ENCODE measurements at regions not wholly inside any gene's neighbourhood (a gene's known extent, or its start where the extent isn't known, plus 50 kb on each side); places are given as distances from the start of the nearest gene placed in this dataset.

DNA sequence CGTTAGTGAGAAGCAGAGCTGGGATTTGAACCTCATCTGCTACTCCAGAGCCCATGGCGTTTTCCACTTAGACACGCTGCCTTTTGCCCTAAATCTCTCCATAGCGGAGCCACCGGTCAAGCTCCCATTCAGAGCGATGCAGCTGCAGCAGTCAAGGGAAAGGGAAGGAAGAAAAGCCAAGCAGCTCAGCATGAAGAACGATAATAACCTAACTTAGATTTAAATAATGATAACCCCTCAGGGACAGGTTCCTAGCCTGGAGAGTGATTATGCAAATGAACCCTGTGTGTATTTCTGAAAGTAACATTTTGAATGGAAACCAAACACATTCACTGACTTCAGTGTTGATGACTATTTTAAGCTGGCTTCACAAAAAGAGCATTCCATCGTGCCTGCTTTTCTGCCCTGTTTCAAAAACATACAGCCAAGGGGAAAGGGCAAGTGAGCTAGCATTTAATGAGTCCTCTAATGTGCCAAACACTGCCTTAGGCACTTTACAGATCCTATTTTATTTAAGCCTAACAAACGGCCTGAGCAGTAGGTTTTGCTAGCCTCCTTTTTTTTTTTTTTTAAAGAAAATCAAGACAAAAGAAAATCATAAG lies 798.3 kb downstream of the CDH8 start:
- TF ChIP-seq, protein P1, sequence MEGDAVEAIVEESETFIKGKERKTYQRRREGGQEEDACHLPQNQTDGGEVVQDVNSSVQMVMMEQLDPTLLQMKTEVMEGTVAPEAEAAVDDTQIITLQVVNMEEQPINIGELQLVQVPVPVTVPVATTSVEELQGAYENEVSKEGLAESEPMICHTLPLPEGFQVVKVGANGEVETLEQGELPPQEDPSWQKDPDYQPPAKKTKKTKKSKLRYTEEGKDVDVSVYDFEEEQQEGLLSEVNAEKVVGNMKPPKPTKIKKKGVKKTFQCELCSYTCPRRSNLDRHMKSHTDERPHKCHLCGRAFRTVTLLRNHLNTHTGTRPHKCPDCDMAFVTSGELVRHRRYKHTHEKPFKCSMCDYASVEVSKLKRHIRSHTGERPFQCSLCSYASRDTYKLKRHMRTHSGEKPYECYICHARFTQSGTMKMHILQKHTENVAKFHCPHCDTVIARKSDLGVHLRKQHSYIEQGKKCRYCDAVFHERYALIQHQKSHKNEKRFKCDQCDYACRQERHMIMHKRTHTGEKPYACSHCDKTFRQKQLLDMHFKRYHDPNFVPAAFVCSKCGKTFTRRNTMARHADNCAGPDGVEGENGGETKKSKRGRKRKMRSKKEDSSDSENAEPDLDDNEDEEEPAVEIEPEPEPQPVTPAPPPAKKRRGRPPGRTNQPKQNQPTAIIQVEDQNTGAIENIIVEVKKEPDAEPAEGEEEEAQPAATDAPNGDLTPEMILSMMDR (conservative IDR thresholded peaks at IDR 0.05; ENCODE audit: low read depth, low read length): no peak
- no peak overlapping the region for H3K4me3 ChIP-seq (ENCODE audit: low read length)
- no peak for DNase-seq (ENCODE audit: low read depth)

DNA sequence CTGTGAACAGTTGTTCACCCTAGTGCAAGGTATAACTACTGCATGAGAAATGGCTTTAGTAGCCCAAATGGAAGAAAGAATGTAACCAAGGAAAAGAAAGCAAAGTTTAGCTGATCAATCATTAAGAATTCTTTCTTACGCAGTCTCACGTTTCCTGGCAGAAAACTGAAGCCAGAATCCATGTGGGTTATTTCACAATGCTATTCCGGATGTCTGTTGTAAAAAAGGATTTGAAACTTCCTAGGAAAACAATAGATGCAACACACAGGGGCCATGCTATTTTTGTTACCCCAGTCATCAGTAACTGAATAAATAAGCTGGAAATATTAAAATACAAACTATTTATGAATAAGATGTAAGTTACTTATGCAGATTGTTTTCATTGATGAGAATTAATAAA lies 802.5 kb downstream of the CDH8 start:
- no peak for DNase-seq (ENCODE audit: low read depth)
- H3K4me3 ChIP-seq (ENCODE audit: low read length): no peak overlapping the region
- TF ChIP-seq, protein P1 (conservative IDR thresholded peaks at IDR 0.05; ENCODE audit: low read depth, low read length): no peak

- no peak overlapping the region for H3K4me3 ChIP-seq (ENCODE audit: low read length)
- DNase-seq (ENCODE audit: low read depth): no peak
These were observed 807.9 kb downstream of the CDH8 start for GRCh38 chr16:61228371-61228770.

DNA sequence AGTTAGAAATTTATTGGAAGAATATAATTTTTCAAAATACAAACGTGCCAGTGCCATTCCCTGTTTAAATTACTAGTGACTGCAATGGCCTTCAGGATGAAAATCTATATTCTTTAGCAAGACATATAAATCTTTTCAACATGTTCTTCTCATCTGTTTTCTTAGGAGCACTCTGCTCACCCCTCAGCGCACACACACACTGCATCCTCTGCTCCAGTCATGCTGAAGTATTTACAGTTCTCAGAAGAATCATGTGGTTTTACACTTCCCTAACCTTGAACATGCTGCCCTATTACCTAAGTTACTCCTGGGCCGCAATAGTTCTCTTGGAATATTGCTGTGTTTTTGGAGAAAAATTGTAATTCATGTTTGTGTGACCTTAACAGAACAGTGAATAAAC lies 820.6 kb downstream of the CDH8 start:
- TF ChIP-seq, protein P1 (conservative IDR thresholded peaks at IDR 0.05; ENCODE audit: low read depth, low read length): no peak
- H3K4me3 ChIP-seq (ENCODE audit: low read length): no peak overlapping the region
- no peak for DNase-seq (ENCODE audit: low read depth)

More at GRCh38 chr16:61228371-61228770, 807.9 kb downstream of the CDH8 start:
- TF ChIP-seq, protein P1 (conservative IDR thresholded peaks at IDR 0.05; ENCODE audit: low read depth, low read length): no peak

- TF ChIP-seq, protein P1 (conservative IDR thresholded peaks at IDR 0.05; ENCODE audit: low read depth, low read length): no peak
- DNase-seq (ENCODE audit: low read depth): no peak
- no peak overlapping the region for H3K4me3 ChIP-seq (ENCODE audit: low read length)
These were observed 821.5 kb downstream of the CDH8 start for GRCh38 chr16:61214780-61215179.

DNA sequence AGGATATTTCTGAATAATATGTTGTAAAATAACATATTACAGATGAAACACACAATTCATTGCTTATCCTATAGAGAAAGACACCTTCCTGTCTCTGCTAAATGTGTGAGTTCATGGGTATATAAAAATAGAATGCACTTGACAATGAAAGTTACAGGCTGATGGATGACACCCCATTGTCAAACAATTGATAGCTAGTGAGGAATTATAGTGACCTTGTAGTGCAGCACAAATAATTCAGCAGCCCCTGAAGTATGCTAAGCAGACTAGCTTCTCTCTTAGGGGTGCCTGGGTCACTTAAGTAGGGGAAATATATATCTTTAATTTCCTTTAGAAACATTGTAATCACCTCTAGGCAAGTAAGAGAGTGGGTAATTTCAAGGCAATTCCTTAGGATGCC lies 826.2 kb downstream of the CDH8 start:
- no peak overlapping the region for H3K4me3 ChIP-seq (ENCODE audit: low read length)
- TF ChIP-seq, protein P1 (conservative IDR thresholded peaks at IDR 0.05; ENCODE audit: low read depth, low read length): no peak
- DNase-seq (ENCODE audit: low read depth): no peak

- no peak overlapping the region for H3K4me3 ChIP-seq (ENCODE audit: low read length)
- DNase-seq (ENCODE audit: low read depth): no peak
- TF ChIP-seq, protein P1 (conservative IDR thresholded peaks at IDR 0.05; ENCODE audit: low read depth, low read length): no peak
These were observed 841.2 kb downstream of the CDH8 start for GRCh38 chr16:61195006-61195405.
